Osteocyte (in vitro differentiated cells): ENCODE measurements at regions not wholly inside any gene's neighbourhood (a gene's known extent, or its start where the extent isn't known, plus 50 kb on each side); places are given as distances from the start of the nearest gene placed in this dataset.
"Not testable (repeated sequence)": the region's sequence is repeated elsewhere in the genome, so short reads cannot be mapped to it uniquely, and the experiment has no call there.

Experiments
- DNase-seq: peaks from one replicate; pipeline ENCODE4 v3.0.0; 2021; ENCODE audit warnings: mixed read lengths; ENCODE audit not compliant: unreplicated experiment; ENCODE audit errors: extremely low spot score
- H3K27ac Mint-ChIP-seq: one replicate; pipeline ENCODE4 v1.8.0; 2021; ENCODE audit warnings: mild to moderate bottlenecking, mixed read lengths; ENCODE audit not compliant: unreplicated experiment
- H3K27me3 Mint-ChIP-seq: one replicate; pipeline ENCODE4 v1.8.0; 2021; ENCODE audit warnings: mixed read lengths; ENCODE audit not compliant: unreplicated experiment
- H3K36me3 Mint-ChIP-seq: one replicate; pipeline ENCODE4 v1.8.0; 2021; ENCODE audit warnings: mixed read lengths; ENCODE audit not compliant: unreplicated experiment
- H3K4me1 Mint-ChIP-seq: one replicate; pipeline ENCODE4 v1.8.0; 2021; ENCODE audit warnings: mixed read lengths; ENCODE audit not compliant: unreplicated experiment
- H3K4me3 Mint-ChIP-seq: one replicate; pipeline ENCODE4 v1.8.0; 2021; ENCODE audit warnings: mild to moderate bottlenecking, moderate library complexity, mixed read lengths; ENCODE audit not compliant: unreplicated experiment
- H3K9me3 Mint-ChIP-seq: one replicate; pipeline ENCODE4 v1.8.0; 2021; ENCODE audit warnings: mixed read lengths; ENCODE audit not compliant: unreplicated experiment
- TF ChIP-seq, protein P1 (sequence below): fragments of 200-600 bp; sonication (generic); IDR thresholded peaks from 2 replicates; pipeline ENCODE4 v1.5.0; 2021; ENCODE audit warnings: antibody characterized with exemption, mild to moderate bottlenecking, moderate library complexity

DNA sequence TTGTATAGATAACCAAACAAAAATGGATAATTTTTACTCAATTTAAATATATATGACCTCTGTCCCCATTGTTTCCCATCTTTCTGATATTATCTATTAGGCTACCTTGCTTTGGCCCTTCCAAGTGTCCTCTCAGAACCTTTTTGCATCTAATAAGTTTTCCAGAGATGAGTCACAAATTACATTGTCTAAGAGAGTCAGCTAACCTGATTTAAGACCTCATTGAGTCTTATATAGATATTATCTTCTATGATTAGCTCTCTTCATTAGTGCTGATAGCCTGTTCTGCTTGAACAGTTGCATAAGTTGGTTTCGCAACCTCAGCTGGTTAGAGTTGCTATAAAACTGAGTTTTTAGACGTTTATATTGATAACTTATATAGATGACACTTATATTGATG is 623.1 kb downstream of the LRRC70 start:
- no peaks in the 10 kb centered on the region for H3K4me1 Mint-ChIP-seq
- TF ChIP-seq, protein P1, sequence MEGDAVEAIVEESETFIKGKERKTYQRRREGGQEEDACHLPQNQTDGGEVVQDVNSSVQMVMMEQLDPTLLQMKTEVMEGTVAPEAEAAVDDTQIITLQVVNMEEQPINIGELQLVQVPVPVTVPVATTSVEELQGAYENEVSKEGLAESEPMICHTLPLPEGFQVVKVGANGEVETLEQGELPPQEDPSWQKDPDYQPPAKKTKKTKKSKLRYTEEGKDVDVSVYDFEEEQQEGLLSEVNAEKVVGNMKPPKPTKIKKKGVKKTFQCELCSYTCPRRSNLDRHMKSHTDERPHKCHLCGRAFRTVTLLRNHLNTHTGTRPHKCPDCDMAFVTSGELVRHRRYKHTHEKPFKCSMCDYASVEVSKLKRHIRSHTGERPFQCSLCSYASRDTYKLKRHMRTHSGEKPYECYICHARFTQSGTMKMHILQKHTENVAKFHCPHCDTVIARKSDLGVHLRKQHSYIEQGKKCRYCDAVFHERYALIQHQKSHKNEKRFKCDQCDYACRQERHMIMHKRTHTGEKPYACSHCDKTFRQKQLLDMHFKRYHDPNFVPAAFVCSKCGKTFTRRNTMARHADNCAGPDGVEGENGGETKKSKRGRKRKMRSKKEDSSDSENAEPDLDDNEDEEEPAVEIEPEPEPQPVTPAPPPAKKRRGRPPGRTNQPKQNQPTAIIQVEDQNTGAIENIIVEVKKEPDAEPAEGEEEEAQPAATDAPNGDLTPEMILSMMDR, result no peak
- no peaks in the 10 kb centered on the region for H3K36me3 Mint-ChIP-seq
- H3K27me3 Mint-ChIP-seq, result no peaks in the 10 kb centered on the region
- peaks cover 9% of the 10 kb centered on the region for H3K9me3 Mint-ChIP-seq
- no peak overlapping the region for H3K27ac Mint-ChIP-seq
- DNase-seq, result no peak
- H3K4me3 Mint-ChIP-seq, result no peak overlapping the region

DNA sequence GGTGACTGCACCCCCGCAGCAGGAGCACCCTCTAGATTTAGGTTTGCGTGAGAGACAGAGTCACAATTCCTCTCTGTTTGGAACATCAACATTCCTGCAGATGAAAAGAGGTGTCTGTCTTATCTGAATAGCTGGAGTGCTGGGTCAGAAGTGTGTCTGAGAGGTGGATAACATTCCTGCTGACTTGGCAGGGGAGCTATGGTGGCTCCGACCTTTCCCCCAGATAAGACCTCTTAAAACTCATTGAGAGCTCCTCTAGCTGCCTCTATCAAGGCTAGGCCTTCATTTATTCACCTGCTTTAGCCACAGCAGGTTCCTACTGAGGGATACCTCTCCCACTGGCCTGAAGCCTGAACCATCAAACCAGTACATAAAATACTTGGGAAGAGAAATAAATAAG is 615.5 kb downstream of the LRRC70 start:
- Mint-ChIP-seq H3K4me3 (no peak overlapping the region), H3K9me3 (peaks cover 9% of the 10 kb centered on the region), H3K36me3 (no peaks in the 10 kb centered on the region), H3K4me1 (no peaks in the 10 kb centered on the region), H3K27me3 (no peaks in the 10 kb centered on the region), H3K27ac (no peak overlapping the region)
- TF ChIP-seq, protein P1, result no peak
- DNase-seq, result no peak

DNA sequence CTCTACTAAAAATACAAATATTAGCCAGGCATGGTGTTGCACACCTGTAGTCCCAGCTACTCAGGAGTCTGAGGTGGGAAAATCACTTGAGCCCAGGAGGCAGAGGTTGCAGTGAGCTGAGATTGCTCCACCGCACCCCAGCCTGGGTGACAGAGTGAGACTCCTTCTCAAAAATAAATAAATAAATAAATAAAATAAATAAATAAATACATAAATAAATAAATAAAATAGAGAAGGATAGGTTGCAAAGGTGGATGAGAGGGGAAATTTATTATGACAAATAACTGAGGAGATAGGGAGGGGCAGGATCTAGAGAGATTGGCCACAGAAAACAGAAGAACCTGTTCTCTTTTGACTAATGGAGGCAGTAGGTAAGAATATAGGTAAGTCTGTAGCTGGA is 601.6 kb downstream of the LRRC70 start:
- not testable (repeated sequence) for H3K27me3 Mint-ChIP-seq, H3K27ac Mint-ChIP-seq, H3K9me3 Mint-ChIP-seq, H3K4me3 Mint-ChIP-seq, H3K4me1 Mint-ChIP-seq, DNase-seq, H3K36me3 Mint-ChIP-seq

- H3K4me1 Mint-ChIP-seq, result no peaks in the 10 kb centered on the region
- H3K36me3 Mint-ChIP-seq, result no peaks in the 10 kb centered on the region
- no peak overlapping the region for H3K4me3 Mint-ChIP-seq
- H3K27me3 Mint-ChIP-seq, result no peaks in the 10 kb centered on the region
- TF ChIP-seq, protein P1, result no peak
- no peak for DNase-seq
- H3K9me3 Mint-ChIP-seq, result no peaks in the 10 kb centered on the region
- no peak overlapping the region for H3K27ac Mint-ChIP-seq
Observed at GRCh38 chr5:63175850-63176249, 597.2 kb downstream of the LRRC70 start.

DNA sequence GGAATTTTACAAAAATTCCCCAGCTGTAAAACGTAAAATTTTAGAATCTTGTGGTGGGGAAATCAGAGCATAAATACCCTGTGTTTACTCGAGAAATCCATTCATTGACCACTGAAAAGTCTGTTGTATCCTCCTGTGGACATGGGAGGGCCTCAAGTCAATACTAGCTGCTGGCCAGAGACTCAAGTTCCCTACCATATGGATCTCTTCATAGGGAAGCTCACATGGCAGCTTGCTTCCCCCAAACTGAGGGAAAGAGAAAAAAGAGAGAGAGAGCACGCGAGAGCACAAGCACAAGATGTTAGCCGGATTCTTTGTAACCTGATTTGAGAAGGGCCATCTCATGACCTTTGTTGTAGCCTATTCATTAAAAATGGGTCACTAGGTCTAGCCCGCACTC is 591.9 kb downstream of the LRRC70 start:
- Mint-ChIP-seq H3K27me3 (no peaks in the 10 kb centered on the region), H3K4me1 (no peaks in the 10 kb centered on the region), H3K36me3 (no peaks in the 10 kb centered on the region), H3K4me3 (no peak overlapping the region), H3K9me3 (no peaks in the 10 kb centered on the region), H3K27ac (no peak overlapping the region)
- DNase-seq, result no peak
- TF ChIP-seq, protein P1, result no peak
